HG03521 (cell line): ENCODE measurements at regions not wholly inside any gene's neighbourhood (a gene's known extent, or its start where the extent isn't known, plus 50 kb on each side); places are given as distances from the start of the nearest gene placed in this dataset.
A peak's percentile ranks its signal among the peaks of the same experiment; 100 is the strongest.

Experiments
- ATAC-seq: cut with Tn5 transposase; IDR thresholded peaks from one replicate; pipeline ENCODE4 v1.9.1; 2021; ENCODE audit warnings: mild to moderate bottlenecking, moderate library complexity; ENCODE audit not compliant: unreplicated experiment

- no peak for ATAC-seq
Observed at GRCh38 chr1:114315631-114316030, 162.0 kb upstream of the SYT6 start.

GRCh38 chr1:114314576-114314975, 160.9 kb upstream of the SYT6 start:
- no peak for ATAC-seq

DNA sequence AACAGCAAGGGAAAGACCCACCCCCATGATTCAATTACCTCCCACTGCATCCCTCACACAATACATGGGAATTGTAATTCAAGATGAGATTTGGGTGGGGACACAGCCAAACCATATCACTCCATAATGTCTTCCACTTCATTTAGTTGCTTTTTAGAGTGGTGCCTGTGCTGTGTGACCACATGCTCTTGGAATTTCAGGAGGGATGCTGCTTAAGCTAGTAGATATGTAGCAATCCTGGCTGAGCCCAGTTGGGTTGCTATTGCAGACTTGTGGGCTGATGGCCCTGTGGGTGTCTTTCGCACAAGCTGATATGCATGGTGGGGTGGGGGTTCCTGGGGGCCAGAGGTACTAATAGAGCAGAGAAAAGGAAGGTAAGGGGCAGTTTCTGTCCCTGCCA, 160.4 kb upstream of the SYT6 start:
- ATAC-seq: no peak

DNA sequence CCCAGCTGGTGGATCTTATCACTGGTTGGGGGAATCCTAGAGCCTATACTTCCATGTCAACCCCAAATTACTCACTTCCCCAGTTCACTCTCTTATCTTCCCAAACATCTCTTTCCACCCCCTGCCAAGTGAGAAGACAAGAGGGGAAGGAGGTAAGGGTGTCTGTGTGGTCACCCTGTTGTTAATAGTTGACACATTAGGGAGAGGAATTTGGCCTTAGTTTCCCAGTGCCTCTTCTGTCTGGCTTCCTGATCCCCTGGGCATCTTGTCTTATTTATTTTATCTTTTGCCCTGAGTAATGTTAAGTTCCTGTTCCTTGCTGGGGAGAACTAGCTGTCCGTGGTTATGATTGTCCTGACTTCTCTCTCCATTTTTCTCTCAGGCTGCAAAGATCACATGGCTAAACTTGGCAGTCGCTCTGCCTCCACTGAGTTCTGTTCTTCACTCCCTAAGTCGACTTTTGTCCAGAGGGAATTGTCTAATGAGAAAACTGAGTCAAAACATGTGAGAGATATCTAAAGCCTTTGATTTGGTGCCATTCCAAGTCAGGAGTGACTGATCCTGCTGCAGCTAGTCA, 157.1 kb upstream of the SYT6 start:
- ATAC-seq: no peak

- ATAC-seq: no peak
Observed at GRCh38 chr1:114302821-114303220, 149.2 kb upstream of the SYT6 start.

DNA sequence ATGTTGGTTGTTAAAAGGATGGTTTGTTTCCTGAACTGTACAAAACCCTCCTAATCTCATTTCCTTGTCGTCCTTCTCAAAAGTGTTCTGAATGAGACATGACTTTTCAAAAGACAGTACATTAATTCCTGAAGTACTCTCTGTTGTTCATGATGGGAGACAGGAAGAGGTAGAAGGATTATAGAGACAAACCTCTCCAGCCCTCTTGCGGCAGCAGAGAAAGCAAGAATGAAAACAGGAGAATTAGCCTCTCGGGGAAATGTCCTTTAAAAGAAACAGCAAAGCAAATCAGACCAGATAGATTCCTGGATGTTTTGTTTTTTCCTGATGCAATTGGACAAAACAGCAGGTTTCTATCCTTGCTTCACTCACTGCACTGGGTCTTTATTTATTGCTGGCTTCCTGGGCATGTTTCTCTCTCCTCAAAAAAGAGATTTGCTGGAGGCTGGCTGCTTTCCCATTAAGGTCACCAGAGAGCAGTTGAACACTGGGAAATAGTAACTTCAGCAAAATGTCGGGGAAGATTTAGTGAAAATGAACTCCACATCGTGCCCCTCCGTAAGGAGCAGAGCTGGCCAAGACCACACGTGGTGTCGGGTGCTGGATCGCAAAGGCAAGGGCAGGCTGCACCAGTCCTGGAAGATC, 145.8 kb upstream of the SYT6 start:
- no peak for ATAC-seq

GRCh38 chr1:114298008-114298407, 144.3 kb upstream of the SYT6 start:
- ATAC-seq: no peak

DNA sequence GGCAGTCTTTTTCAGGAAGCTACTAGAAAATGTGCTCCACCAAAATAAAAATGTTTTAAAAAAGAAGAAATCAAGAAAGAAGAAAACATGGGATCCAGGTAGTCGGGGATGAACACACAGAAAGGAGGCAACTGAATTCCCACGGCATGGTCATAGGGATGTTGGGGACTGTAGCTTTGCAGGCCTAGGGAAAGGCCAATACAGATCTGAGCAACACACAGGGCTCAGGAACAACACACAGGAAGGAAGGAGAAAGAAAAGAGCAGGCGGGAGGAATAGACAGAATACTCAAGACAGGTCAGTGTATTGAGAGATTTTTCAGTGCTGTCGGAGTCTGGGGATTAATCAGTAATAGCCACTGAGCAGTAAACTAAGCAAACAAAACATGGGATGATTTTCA, 142.7 kb upstream of the SYT6 start:
- ATAC-seq: no peak

- ATAC-seq: no peak
Observed at GRCh38 chr1:114295321-114295720, 141.7 kb upstream of the SYT6 start.

DNA sequence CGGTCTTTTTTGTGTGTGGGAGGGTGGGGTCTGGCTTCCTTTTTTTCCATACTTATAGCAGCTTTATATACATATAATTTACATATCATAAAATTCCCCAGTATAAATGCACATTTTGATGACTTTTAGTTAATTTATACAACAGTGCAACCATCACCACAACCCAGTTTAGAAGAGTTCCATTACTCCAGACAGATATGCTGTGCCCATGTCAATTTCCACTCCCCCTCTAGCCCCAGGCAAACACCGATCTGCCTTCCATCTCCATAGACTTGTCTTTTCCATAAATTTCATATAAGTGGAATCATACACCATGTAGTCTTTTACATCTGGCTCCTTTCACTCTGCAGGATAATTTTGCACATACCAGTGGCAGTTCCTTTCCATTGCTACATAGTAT, 139.2 kb upstream of the SYT6 start:
- no peak for ATAC-seq

DNA sequence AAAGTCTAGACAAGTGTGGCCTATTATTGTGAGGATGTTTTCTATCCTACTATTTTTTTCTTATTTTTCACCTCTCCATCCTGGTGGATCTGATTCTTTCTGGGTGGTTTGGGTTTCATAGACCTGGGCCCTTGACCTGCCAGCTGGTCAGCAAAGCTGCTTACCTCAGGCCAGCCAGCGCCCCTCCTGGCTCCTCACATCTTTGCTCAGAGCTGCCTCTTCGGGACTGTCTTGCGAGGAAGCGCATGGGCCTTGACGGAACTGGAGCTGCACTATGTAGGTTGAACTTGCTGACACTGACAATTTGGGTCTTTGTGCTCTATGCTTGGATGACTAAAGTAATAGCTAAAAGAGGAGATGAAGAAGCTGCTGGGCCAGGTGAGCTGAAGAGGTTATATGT, 138.5 kb upstream of the SYT6 start:
- ATAC-seq: no peak

- ATAC-seq: no peak
Observed at GRCh38 chr1:114290776-114291175, 137.1 kb upstream of the SYT6 start.

GRCh38 chr1:114290341-114290740, 136.7 kb upstream of the SYT6 start:
- no peak for ATAC-seq

- no peak for ATAC-seq
Observed at GRCh38 chr1:114289824-114290223, 136.2 kb upstream of the SYT6 start.

GRCh38 chr1:114289306-114289705, 135.6 kb upstream of the SYT6 start:
- no peak for ATAC-seq

DNA sequence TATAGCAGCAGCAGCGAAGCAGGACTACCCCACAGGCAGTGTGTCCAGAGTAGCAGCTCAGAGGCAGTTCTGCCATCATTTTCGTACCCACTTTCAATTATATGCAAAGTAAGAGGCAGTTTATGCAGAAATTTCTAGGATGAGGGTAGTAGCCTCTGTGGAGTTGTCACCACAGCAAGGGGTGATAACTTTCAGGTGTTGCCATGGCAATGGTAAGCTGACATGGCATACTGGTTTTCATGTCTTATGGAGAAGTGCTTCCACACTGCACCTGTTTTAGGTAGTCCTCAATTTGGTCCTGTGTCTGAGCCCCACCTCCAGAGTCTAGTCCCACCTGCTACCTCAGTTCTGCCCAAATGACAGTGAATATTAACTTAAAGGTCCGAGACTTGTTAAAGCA, 133.3 kb upstream of the SYT6 start:
- ATAC-seq: no peak

GRCh38 chr1:114286179-114286578, 132.5 kb upstream of the SYT6 start:
- no peak for ATAC-seq

DNA sequence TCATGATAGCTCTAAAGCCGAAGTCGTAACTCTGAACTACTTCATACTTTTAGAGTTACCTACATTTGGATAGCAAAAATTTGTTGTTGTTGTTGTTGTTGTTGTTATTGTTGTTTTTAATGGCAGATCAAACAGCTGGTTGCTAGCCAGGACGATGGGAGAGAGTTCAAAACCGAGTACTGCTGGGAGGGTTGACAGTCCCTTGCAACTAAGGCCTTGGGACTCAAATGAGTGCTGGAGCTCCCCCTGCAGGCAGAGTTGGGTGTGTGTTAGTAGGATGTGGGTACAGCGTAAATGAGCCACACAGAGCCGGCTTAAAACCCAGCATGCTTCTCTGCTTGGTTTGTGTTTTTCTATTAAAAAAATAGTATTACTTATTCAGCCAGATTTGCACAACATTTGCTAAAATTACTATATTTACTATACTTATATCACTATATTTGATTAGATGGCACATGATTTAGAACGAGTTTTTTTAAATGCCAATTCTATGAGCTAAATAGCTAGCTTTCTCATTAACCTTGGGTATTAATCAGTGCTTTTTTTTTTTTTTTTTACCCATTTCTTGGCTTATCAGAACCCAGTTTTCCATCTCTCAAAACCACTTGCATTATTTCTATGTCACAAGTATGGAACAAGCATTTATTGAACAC, 129.2 kb upstream of the SYT6 start:
- ATAC-seq: peak; percentile 72

GRCh38 chr1:114278911-114279310, 125.2 kb upstream of the SYT6 start:
- ATAC-seq: no peak

- no peak for ATAC-seq
Observed at GRCh38 chr1:114278430-114278829, 124.8 kb upstream of the SYT6 start.

DNA sequence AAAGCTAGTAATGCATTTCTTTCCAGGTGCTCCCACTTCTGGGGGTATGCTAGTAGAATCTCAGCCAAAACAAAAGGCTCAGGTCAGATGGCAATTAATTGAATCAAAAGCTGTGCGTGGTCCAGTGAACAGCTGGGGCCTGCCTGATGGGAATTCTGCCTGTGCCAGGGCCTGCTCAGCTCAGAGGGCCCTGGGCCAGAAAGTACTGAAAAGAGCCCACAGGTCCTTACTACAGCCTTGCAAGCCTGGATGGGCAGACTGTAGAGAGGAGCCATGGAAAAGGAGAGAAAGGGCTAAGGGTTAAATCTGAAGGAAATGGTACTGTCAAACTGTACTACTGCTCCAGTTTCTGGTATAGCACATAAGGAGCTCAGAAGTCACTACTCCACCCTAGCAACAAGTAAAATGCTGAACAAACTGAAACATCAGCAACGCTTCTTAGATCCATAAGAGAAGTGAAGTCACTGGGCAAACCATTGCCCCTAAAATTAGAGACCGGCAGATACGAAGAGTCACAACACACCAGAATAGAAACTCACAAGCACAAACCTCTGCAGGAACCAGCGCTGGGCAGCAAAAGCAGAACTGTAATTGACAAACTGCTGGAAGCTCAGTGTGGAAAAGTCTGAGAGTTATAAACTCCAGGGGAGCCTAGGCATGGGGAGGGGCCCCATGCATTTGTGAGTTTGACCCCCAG, 121.1 kb upstream of the SYT6 start:
- ATAC-seq: no peak

- no peak for ATAC-seq
Observed at GRCh38 chr1:114272593-114272992, 118.9 kb upstream of the SYT6 start.
